SU-DHL-6 (cell line): ENCODE measurements at regions not wholly inside any gene's neighbourhood (a gene's known extent, or its start where the extent isn't known, plus 50 kb on each side); places are given as distances from the start of the nearest gene placed in this dataset.

Source experiments
- CTCF ChIP-seq: fragments of 200-600 bp; sonication (generic); IDR thresholded peaks from one replicate; pipeline ENCODE4 v1.5.1; 2017; ENCODE audit warnings: antibody characterized with exemption, mild to moderate bottlenecking, low read length, moderate library complexity; ENCODE audit not compliant: insufficient read depth, poor library complexity, severe bottlenecking
- EZH2phosphoT487 ChIP-seq: fragments of 200-600 bp; sonication (generic), shearing (Covaris generic); conservative IDR thresholded peaks from 2 replicates; pipeline ENCODE4 v1.6.1; 2018; ENCODE audit warnings: mild to moderate bottlenecking, antibody characterized with exemption, low read length, moderate library complexity, mixed read lengths

GRCh38 chr10:128741180-128741579, 615.0 kb upstream of the MKI67 start:
- TF ChIP-seq CTCF (no peak), EZH2phosphoT487 (no peak)
